Endothelial cell of umbilical vein (primary cell): ENCODE measurements at regions not wholly inside any gene's neighbourhood (a gene's known extent, or its start where the extent isn't known, plus 50 kb on each side); places are given as distances from the start of the nearest gene placed in this dataset.

Source experiments
- BruUV-seq: library from RNA; stranded (reverse); fragments of 400-500 nt; replicated peaks from 2 replicates; lab custom pipeline; 2021; lab: Mats Ljungman, UMichigan
- CTCF ChIA-PET: fragments of 300-600, 350-600 bp; sonication (Branson Sonifier 250); formaldehyde crosslinking; loops from one replicate; lab custom pipeline; 2021; ENCODE audit warnings: antibody characterized with exemption, inconsistent platforms; lab: Charles Lee
- POLR2A ChIA-PET: fragments of 300-600, 350-600 bp; sonication (Branson Sonifier 250); formaldehyde crosslinking; loops from one replicate; lab custom pipeline; 2021; ENCODE audit warnings: antibody characterized with exemption, inconsistent platforms; lab: Charles Lee
- DNase-seq: peaks from one replicate; pipeline ENCODE4 v3.0.0-alpha.2; 2011; ENCODE audit warnings: low read depth, low spot score
- FAIRE-seq: peaks from 2 replicates; lab custom pipeline; 2011; peaks lifted over from hg19 to GRCh38; lab: Jason Lieb, UNC
- H2AFZ ChIP-seq: 2 replicates; pipeline ENCODE4 v1.6.0; 2012; ENCODE audit warnings: low read depth, low read length, control low read depth, inconsistent platforms
- H3K27ac ChIP-seq: 2 replicates; pipeline ENCODE4 v1.5.1; 2011; ENCODE audit warnings: low read depth, mild to moderate bottlenecking, control low read depth, low read length, moderate library complexity; ENCODE audit not compliant: insufficient read depth
- H3K27me3 ChIP-seq, 2 experiments: 2 replicates each; pipeline versions ENCODE4 v1.6.0 to v1.6.1; 2011; ENCODE audit warnings: low read length in 2 of 2, mixed read lengths in 1 of 2; ENCODE audit not compliant: control insufficient read depth in 2 of 2, insufficient read depth in 2 of 2
- H3K36me3 ChIP-seq, 2 experiments: 2 replicates in 1 of 2; 3 replicates in 1 of 2; pipeline ENCODE4 v1.5.1; 2011; ENCODE audit warnings: low read length in 2 of 2, mild to moderate bottlenecking in 1 of 2, moderate library complexity in 1 of 2; ENCODE audit not compliant: control insufficient read depth in 2 of 2, insufficient read depth in 2 of 2; ENCODE audit errors: extremely low read depth in 1 of 2
- H3K4me1 ChIP-seq: 3 replicates; pipeline ENCODE4 v1.5.1; 2011; ENCODE audit warnings: mild to moderate bottlenecking, low read length; ENCODE audit not compliant: control insufficient read depth, insufficient read depth; ENCODE audit errors: extremely low read depth
- H3K4me2 ChIP-seq: 2 replicates; pipeline ENCODE4 v1.6.1; 2011; ENCODE audit warnings: low read length, control low read depth, mixed read lengths; ENCODE audit not compliant: insufficient read depth
- H3K4me3 ChIP-seq, 3 experiments: fragments of 200-600 bp in 1 of 3; sonication (generic), shearing (Covaris generic) in 1 of 3; replicated peaks in 1 of 3; 2 replicates each; pipeline ENCODE4 v1.5.1; 2011 to 2016; ENCODE audit warnings: control low read depth in 3 of 3, low read length in 3 of 3, mild to moderate bottlenecking in 2 of 3, inconsistent platforms in 1 of 3, low read depth in 1 of 3, moderate library complexity in 1 of 3; ENCODE audit not compliant: insufficient read depth in 1 of 3
- H3K79me2 ChIP-seq: 2 replicates; pipeline ENCODE4 v1.6.0; 2012; ENCODE audit warnings: low read length, inconsistent platforms; ENCODE audit not compliant: control insufficient read depth, insufficient read depth
- H3K9ac ChIP-seq: replicated peaks from 2 replicates; pipeline ENCODE3; 2011; ENCODE audit warnings: low read length, control low read depth; ENCODE audit not compliant: insufficient read depth; ENCODE audit errors: extremely low read depth
- H3K9me1 ChIP-seq: replicated peaks from 3 replicates; pipeline ENCODE4 v1.6.0; 2011; ENCODE audit warnings: mild to moderate bottlenecking, low read length; ENCODE audit not compliant: control insufficient read depth, insufficient read depth; ENCODE audit errors: extremely low read depth
- H3K9me3 ChIP-seq: replicated peaks from 2 replicates; pipeline ENCODE4 v1.5.1; 2012; ENCODE audit warnings: low read length, inconsistent platforms; ENCODE audit not compliant: control insufficient read depth, insufficient read depth
- H4K20me1 ChIP-seq: replicated peaks from 2 replicates; pipeline ENCODE3; 2011; ENCODE audit warnings: mild to moderate bottlenecking, low read length; ENCODE audit not compliant: control insufficient read depth, insufficient read depth; ENCODE audit errors: extremely low read depth
- EZH2 ChIP-seq: IDR thresholded peaks from 2 replicates; pipeline ENCODE4 v1.6.1; 2012; ENCODE audit warnings: borderline replicate concordance, low read depth, mild to moderate bottlenecking, moderate library complexity, low read length, inconsistent platforms; ENCODE audit not compliant: severe bottlenecking
- FOS ChIP-seq: IDR thresholded peaks from 2 replicates; pipeline ENCODE4 v1.6.1; 2011; ENCODE audit warnings: mild to moderate bottlenecking, low read length, moderate library complexity, borderline replicate concordance; ENCODE audit not compliant: insufficient read depth
- GATA2 ChIP-seq: IDR thresholded peaks from 2 replicates; pipeline ENCODE4 v1.7.0; 2011; ENCODE audit warnings: low read depth, mild to moderate bottlenecking, moderate library complexity, mixed read lengths, low read length; ENCODE audit not compliant: insufficient read length, insufficient read depth
- JUN ChIP-seq: IDR thresholded peaks from 2 replicates; pipeline ENCODE4 v1.6.1; 2011; ENCODE audit warnings: borderline replicate concordance, low read depth; ENCODE audit not compliant: insufficient read length, insufficient read depth
- MYC ChIP-seq: IDR thresholded peaks from one replicate; pipeline ENCODE4 v1.6.1; 2011; ENCODE audit warnings: mild to moderate bottlenecking, low read depth, low read length
- POLR2A ChIP-seq: IDR thresholded peaks from 2 replicates; pipeline ENCODE4 v1.6.1; 2012; ENCODE audit warnings: low read depth, mild to moderate bottlenecking, control low read depth, low read length
- POLR2AphosphoS5 ChIP-seq: IDR thresholded peaks from 2 replicates; pipeline ENCODE4 v1.6.1; 2012; ENCODE audit warnings: low read depth, mild to moderate bottlenecking, control low read depth, low read length, moderate library complexity; ENCODE audit not compliant: insufficient read depth
- dilution Hi-C: fragments of 300-500 bp; cut with MboI; formaldehyde crosslinking; loops from one replicate; pipeline ENCODE4 v1.15.0; 2019; ENCODE audit warnings: low sequenced_read_pairs; ENCODE audit not compliant: extremely low pct_ligation_motif_present
- intact Hi-C: fragments of 100-400 bp; cut with micrococcal nuclease; formaldehyde crosslinking; loops from one replicate; pipeline ENCODE4 v1.10.0; 2022
- TF ChIP-seq, protein P1 (sequence below): IDR thresholded peaks from 2 replicates; pipeline ENCODE4 v1.6.1; 2011; ENCODE audit not compliant: insufficient read depth, insufficient read length
- TF ChIP-seq, protein P2 (sequence below), 2 donors: IDR thresholded peaks; 1 replicate in 1 of 2; 2 replicates in 1 of 2; pipeline ENCODE4 v1.5.1; 2011; ENCODE audit warnings: low read length in 2 of 2, mild to moderate bottlenecking in 2 of 2, moderate library complexity in 2 of 2, control low read depth in 1 of 2, inconsistent platforms in 1 of 2, low read depth in 1 of 2; ENCODE audit not compliant: insufficient read depth in 1 of 2; ENCODE audit errors: extremely low read depth in 1 of 2

DNA sequence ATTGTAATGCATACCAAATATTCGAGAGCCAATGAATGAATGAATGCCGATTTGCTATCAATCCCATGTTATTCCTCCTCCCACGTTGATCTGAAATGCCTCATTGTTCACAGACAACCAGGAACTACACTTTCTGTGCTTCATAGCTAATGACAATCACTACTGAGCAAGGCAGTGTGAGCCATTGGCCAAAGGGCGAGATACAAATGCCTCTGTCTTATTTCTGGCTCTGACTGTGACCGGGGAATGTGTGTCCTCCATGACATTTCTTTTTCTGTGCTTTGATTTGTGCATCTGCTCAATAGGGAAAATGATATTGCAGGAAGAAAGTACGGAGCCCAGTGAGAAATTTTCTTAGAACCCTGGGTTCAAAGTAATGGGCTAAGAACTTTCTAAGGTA lies 217.1 kb downstream of the CXCL12 start:
- ChIA-PET POLR2A (no interaction called here), CTCF (no interaction called here)
- Histone ChIP-seq H3K4me3 (no peak overlapping the region), H3K9me1 (no peaks in the 10 kb centered on the region), H2AFZ (no peak overlapping the region), H3K4me1 (no peaks in the 10 kb centered on the region), H3K79me2 (no peaks in the 10 kb centered on the region), H3K9ac (no peak overlapping the region), H4K20me1 (no peaks in the 10 kb centered on the region), H3K36me3 (no peaks in the 10 kb centered on the region), H3K4me2 (no peak overlapping the region), H3K9me3 (no peaks in the 10 kb centered on the region), H3K27me3 (no peaks in the 10 kb centered on the region), H3K27ac (no peak overlapping the region)
- no TSS peak for BruUV-seq
- FAIRE-seq (no peak), DNase-seq (no peak)
- intact Hi-C loops (no loop called here), dilution Hi-C loops (no loop called here)
- TF ChIP-seq POLR2AphosphoS5, result no peak
- TF ChIP-seq GATA2, result no peak
- no peak for TF ChIP-seq JUN
- TF ChIP-seq FOS, result no peak
- TF ChIP-seq, protein P1, sequence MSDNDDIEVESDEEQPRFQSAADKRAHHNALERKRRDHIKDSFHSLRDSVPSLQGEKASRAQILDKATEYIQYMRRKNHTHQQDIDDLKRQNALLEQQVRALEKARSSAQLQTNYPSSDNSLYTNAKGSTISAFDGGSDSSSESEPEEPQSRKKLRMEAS, result no peak
- TF ChIP-seq POLR2A, result no peak
- TF ChIP-seq, protein P2, sequence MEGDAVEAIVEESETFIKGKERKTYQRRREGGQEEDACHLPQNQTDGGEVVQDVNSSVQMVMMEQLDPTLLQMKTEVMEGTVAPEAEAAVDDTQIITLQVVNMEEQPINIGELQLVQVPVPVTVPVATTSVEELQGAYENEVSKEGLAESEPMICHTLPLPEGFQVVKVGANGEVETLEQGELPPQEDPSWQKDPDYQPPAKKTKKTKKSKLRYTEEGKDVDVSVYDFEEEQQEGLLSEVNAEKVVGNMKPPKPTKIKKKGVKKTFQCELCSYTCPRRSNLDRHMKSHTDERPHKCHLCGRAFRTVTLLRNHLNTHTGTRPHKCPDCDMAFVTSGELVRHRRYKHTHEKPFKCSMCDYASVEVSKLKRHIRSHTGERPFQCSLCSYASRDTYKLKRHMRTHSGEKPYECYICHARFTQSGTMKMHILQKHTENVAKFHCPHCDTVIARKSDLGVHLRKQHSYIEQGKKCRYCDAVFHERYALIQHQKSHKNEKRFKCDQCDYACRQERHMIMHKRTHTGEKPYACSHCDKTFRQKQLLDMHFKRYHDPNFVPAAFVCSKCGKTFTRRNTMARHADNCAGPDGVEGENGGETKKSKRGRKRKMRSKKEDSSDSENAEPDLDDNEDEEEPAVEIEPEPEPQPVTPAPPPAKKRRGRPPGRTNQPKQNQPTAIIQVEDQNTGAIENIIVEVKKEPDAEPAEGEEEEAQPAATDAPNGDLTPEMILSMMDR (IDR thresholded peaks at IDR 0.05; ENCODE audit: extremely low read depth in 1 of 2, insufficient read depth in 1 of 2, low read depth in 1 of 2, low read length in 2 of 2), result no peak
- no peak for TF ChIP-seq EZH2
- TF ChIP-seq MYC, result no peak
